Gastroesophageal sphincter (tissue), 3 donors: ENCODE measurements at regions not wholly inside any gene's neighbourhood (a gene's known extent, or its start where the extent isn't known, plus 50 kb on each side); places are given as distances from the start of the nearest gene placed in this dataset.

Source experiments
- POLR2A ChIP-seq, 2 donors: fragments of 450-650 bp; IDR thresholded peaks; one replicate each; pipeline ENCODE4 v1.6.1; 2017; ENCODE audit warnings: antibody characterized with exemption in 2 of 2, mild to moderate bottlenecking in 2 of 2, moderate library complexity in 1 of 2
- TF ChIP-seq, protein P1 (sequence below), 4 experiments: fragments of 200-600 bp in 2 of 4; fragments of 450-650 bp in 2 of 4; sonication (generic) in 1 of 4; IDR thresholded peaks; one replicate each; pipeline ENCODE4 v1.5.1; 2017 to 2019; ENCODE audit warnings: antibody characterized with exemption in 4 of 4, mild to moderate bottlenecking in 2 of 4, moderate library complexity in 2 of 4

GRCh38 chr9:73327149-73327548, 175.5 kb downstream of the ANXA1 start:
- TF ChIP-seq, protein P1, sequence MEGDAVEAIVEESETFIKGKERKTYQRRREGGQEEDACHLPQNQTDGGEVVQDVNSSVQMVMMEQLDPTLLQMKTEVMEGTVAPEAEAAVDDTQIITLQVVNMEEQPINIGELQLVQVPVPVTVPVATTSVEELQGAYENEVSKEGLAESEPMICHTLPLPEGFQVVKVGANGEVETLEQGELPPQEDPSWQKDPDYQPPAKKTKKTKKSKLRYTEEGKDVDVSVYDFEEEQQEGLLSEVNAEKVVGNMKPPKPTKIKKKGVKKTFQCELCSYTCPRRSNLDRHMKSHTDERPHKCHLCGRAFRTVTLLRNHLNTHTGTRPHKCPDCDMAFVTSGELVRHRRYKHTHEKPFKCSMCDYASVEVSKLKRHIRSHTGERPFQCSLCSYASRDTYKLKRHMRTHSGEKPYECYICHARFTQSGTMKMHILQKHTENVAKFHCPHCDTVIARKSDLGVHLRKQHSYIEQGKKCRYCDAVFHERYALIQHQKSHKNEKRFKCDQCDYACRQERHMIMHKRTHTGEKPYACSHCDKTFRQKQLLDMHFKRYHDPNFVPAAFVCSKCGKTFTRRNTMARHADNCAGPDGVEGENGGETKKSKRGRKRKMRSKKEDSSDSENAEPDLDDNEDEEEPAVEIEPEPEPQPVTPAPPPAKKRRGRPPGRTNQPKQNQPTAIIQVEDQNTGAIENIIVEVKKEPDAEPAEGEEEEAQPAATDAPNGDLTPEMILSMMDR (IDR thresholded peaks at IDR 0.05) = no peak
- TF ChIP-seq POLR2A (IDR thresholded peaks at IDR 0.05) = no peak
